ENCODE measurements at regions not wholly inside any gene's neighbourhood (a gene's known extent, or its start where the extent isn't known, plus 50 kb on each side); places are given as distances from the start of the nearest gene placed in this dataset.

- Mint-ChIP-seq H3K4me3 (no peak overlapping the region), H3K4me1 (no peaks in the 10 kb centered on the region), H3K27me3 (ENCODE audit: insufficient read depth, low read depth, poor library complexity) (peaks cover 4% of the 10 kb centered on the region), H3K27ac (no peak overlapping the region), H3K36me3 (ENCODE audit: low read depth) (peaks cover 27% of the 10 kb centered on the region), H3K9me3 (peaks cover 57% of the 10 kb centered on the region)
- Histone ChIP-seq H3K9me2 (ENCODE audit: insufficient read depth) (peaks cover 16% of the 10 kb centered on the region; the same call in 1 of the 2 replicates), H2AFZ (no peak overlapping the region), H3K27ac (ENCODE audit: low read depth) (no peak overlapping the region), H3K27me3 (ENCODE audit: insufficient read depth) (no peaks in the 10 kb centered on the region), H3K4me1 (ENCODE audit: insufficient read depth) (no peaks in the 10 kb centered on the region), H3K36me3 (ENCODE audit: insufficient read depth) (no peaks in the 10 kb centered on the region; the same call in 1 of the 2 replicates), H3K4me3 (no peak overlapping the region), H4K20me1 (replicated peaks; ENCODE audit: insufficient read depth) (no peaks in the 10 kb centered on the region), H3F3A (replicated peaks; ENCODE audit: low read depth) (no peaks in the 10 kb centered on the region), H3K79me2 (replicated peaks; ENCODE audit: insufficient read depth) (no peaks in the 10 kb centered on the region), H3K4me2 (no peak overlapping the region)
- TF ChIP-seq CTCF (conservative IDR thresholded peaks at IDR 0.05; ENCODE audit: low read depth in 2 of 2) (no peak), ZNF331 (CRISPR knock-in tag; IDR thresholded peaks at IDR 0.05; ENCODE audit: low read depth) (no peak), REST (IDR thresholded peaks at IDR 0.05; ENCODE audit: unreplicated experiment) (no peak), ZNF114 (CRISPR knock-in tag; IDR thresholded peaks at IDR 0.05) (no peak), ETS1 (IDR thresholded peaks at IDR 0.05) (no peak), STAT1 (IDR thresholded peaks at IDR 0.05; ENCODE audit: unreplicated experiment) (no peak), ZNF462 (CRISPR knock-in tag; IDR thresholded peaks at IDR 0.05) (no peak), EZH2 (IDR thresholded peaks at IDR 0.05; ENCODE audit: low read depth, unreplicated experiment) (no peak), CREB1 (CRISPR knock-in tag; IDR thresholded peaks at IDR 0.05; ENCODE audit: low read depth) (no peak)
- ATAC-seq (no peak), DNase-seq (ENCODE audit: low spot score) (no peak)
Measured at GRCh38 chr3:95645291-95645690, 1169.1 kb upstream of the EPHA6 start.

All from GM23338 (cell line).